GM21528 (cell line): ENCODE measurements at regions not wholly inside any gene's neighbourhood (a gene's known extent, or its start where the extent isn't known, plus 50 kb on each side); places are given as distances from the start of the nearest gene placed in this dataset.
"Not testable (repeated sequence)": the region's sequence is repeated elsewhere in the genome, so short reads cannot be mapped to it uniquely, and the experiment has no call there.

Experiments used
- ATAC-seq: cut with Tn5 transposase; IDR thresholded peaks from one replicate; pipeline ENCODE4 v1.9.1; 2021; ENCODE audit warnings: mild to moderate bottlenecking, moderate library complexity; ENCODE audit not compliant: unreplicated experiment, low FRiP score

DNA sequence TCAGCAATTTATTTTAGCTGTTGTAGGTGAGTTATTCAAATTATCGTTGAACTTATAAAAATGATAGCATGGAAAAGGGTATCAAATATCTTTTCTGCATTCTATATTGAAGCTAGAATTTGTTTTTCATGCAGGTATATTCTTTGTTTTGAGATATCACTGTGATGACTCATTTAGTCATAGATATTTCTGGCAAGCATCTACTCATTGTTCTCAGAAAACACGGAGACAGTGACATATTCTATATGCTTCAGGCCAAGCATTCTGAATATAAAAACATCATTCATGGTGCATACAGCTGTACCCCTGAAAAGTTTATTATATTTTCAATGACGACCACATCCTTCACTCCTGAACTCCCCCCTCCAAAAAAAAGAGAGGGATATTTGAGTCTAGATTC is 150.3 kb upstream of the GRIA1 start:
- ATAC-seq = no peak

DNA sequence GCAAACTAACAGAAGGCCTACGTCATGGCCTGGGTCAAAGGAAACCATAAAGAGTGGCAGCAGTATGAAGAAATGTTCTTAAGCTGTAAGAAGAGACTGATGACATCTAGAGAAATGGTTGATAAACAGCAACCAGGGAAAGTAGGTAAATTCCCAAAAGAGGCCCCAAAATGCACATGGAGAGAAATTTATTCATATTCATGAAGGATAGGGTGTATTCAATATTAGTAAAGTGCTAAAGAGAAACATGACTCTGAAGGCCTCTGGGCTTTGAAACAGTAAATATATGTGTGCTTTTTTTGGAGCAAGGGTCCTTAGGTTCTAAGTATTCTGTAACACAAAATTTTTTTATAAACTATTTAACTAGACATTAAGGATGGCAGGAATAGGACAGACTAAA is 149.7 kb upstream of the GRIA1 start:
- no peak for ATAC-seq

- no peak for ATAC-seq
These were observed 148.0 kb upstream of the GRIA1 start for GRCh38 chr5:153342487-153342886.

- no peak for ATAC-seq
These were observed 142.9 kb upstream of the GRIA1 start for GRCh38 chr5:153347611-153348010.

- no peak for ATAC-seq
These were observed 140.1 kb upstream of the GRIA1 start for GRCh38 chr5:153350175-153350883.

GRCh38 chr5:153352685-153353219 is 137.7 kb upstream of the GRIA1 start:
- peak; percentile 90 for ATAC-seq

- ATAC-seq = no peak
These were observed 132.9 kb upstream of the GRIA1 start for GRCh38 chr5:153357493-153358112.

DNA sequence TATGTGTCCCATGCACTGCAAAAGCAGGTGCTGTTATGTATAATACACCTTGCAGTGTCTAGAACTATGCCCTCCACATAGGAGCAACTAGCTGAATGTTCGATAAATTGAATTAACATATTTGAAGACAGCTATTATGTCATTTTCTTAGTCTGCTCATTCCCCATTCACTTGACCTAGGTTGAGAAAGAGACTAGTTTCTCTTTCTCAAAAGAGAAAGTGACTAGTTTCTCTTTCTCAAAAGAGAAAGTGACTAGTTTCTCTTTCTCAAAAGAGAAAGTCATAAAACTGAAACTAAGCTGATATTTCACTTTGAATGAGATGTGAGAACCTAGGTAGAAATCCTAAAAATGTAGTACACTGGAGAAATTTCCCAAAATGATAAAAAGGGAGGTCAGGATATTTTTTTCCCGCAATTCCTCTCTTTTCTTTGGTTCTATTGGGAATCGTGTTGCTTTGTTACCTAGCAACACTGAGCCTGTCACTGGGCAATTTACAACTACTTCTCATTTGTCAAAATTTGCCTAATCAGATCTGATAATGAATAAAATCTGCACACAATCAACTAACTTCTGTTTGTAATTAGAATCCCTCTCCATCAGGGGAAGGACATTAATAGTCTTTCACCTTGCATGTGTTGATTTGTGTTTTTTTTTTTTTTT is 132.0 kb upstream of the GRIA1 start:
- ATAC-seq = peak; percentile 93

DNA sequence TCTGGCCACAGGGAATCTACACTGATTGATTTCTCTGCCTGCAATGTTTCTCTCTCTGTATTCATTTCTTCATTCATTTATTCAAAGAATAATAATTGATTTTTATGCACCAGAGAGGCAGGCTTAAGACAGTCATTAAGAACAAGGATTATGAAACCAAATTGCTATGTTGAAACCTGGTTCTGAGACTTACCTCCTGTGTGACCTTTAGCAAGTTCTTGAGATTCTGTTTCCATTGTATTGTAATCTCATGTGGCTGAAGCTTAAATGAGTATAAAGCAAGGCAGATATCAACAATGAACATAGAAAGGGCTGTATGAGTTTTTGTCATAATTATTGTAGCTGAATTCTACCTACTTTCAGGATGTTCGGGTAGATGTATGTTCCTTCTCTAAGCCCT is 129.6 kb upstream of the GRIA1 start:
- ATAC-seq = no peak

DNA sequence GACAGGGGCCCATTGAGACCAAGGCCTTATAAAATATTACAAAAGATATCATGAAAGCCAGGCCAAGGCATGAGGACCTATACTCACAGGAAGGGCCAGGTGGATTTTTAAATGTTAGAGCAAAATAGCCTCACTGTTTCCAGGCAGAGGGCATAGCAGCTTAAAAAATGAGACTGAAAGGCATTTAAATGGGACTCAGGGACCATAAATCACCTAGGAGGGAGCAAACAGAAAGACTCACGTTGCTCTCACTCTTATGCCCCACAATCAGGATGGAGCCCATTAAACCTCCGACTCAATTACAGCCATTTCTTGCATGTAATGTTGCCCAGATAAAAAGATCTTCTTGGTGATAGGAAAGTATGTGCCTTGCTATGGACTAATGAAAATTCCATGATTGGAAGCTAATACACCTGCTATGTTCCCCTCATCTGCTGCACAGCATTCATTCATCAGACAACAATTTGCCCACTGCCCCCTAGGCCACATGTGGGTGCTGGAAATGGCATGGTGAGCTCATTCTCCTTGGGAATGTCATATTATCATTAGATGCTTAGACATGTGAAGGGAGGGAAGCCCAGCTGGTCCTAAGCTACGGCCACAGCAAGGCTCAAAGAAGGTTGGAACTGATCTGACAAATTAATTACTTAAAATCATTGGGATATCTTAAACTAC is 128.6 kb upstream of the GRIA1 start:
- no peak for ATAC-seq

DNA sequence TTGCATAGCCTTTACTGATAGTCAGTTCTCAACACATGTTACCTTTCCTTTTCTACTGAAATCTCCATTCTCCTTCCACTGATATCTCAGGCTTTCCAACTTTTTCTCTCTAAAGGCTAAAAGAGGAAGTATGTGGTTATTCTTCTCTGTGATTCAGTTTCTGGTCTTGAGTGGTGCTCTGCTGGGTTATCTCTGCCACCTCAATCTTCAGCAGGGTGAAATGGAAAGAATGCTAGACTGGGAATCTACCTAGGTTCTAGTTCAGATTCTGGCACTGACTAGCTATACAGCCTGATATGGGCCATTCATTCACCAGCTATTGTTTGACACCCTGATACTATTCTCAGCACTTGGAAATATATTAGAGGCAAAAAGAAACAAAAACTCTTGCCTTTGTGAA is 124.9 kb upstream of the GRIA1 start:
- no peak for ATAC-seq

GRCh38 chr5:153367466-153367865 is 123.0 kb upstream of the GRIA1 start:
- no peak for ATAC-seq

- no peak for ATAC-seq
These were observed 117.9 kb upstream of the GRIA1 start for GRCh38 chr5:153372425-153373129.

DNA sequence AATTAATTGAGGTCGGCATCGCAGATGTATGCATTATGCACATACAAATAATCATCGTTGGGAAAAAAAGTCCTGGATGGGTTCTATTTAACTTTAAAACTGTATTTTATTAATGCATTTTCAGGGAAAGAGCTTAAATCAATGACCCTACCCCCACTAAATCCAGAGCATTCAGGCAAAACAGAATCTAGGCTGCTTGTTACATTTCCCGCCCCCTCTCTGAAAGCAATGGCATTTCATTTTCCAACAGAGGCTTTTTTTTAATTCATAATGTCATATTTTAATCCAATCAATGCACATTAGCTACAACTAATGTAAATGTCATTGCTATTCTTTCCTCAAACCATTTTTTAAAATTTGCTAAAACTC is 117.4 kb upstream of the GRIA1 start:
- no peak for ATAC-seq

DNA sequence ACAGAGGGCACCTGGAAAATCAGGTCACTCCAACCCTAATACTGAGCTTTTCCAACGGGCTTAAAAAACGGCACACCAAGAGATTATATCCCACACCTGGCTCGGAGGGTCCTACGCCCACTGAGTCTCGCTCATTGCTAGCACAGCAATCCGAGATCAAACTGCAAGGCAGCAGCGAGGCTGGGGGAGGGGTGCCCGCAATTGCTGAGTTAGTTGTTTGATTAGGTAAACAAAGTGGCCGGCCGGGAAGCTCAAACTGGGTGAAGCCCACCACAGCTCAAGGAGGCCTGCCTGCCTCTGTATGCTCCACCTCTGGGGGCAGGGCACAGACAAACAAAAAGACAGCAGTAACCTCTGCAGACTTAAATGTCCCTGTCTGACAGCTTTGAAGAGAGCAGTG is 108.8 kb upstream of the GRIA1 start:
- ATAC-seq = not testable (repeated sequence)

DNA sequence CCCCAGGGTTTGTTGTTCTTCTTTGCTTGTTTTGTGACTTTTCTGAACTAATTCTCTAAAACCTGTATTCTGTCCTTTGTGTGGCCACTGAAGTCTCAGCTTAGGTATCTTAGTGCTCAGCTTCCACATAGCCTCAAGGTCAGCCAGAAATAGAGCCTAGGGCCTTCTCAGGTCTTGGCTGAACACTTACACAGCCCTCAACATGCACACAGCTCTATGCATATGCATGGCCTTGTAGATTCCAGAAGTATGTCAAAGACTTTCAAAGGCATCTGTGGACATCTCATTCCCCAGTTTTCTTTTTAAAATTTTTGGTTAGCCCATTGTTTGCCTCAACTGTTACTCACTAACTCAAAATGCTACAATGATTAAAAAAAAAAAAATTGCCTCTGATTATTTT is 99.9 kb upstream of the GRIA1 start:
- ATAC-seq = no peak

GRCh38 chr5:153399595-153399994 is 90.9 kb upstream of the GRIA1 start:
- ATAC-seq = no peak

- ATAC-seq = no peak
These were observed 89.5 kb upstream of the GRIA1 start for GRCh38 chr5:153400931-153401330.

DNA sequence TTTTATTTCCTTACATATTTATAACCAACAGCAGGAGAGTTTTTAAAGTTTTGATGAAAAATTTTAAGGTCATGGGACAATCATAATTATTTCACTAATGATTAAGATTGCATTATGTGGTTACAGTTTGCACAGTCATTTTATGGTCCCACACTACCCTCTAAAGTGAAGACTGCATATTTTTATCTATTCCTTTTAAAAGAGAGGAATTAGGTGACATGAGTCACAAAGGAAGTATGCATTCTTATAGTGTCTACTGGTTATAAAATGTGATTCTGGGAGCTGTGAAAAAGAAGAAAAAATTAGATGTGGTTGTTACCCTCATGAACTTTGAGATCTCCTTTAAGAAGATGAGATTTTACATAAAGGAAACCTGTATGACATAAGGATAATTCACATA is 87.9 kb upstream of the GRIA1 start:
- ATAC-seq = no peak

DNA sequence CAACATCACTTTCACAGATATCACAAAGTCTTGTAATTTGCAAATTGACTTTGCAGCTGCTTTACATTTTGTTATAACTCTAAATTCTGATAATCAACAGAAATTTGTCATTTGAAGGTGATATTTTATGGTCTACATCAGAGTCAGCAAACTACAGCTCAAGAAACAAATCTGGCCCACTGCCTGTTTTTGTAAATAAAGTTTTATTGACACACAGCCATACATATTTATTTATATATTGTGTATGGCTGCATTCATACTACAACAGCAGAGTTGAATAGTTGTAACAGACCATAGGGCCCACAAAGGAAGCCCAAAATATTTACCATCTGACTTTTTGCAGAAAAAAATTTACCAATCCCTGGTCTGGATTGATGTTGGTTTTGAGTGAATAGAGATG is 87.0 kb upstream of the GRIA1 start:
- no peak for ATAC-seq

GRCh38 chr5:153404747-153405146 is 85.7 kb upstream of the GRIA1 start:
- ATAC-seq = no peak
